Stomach (tissue), 8 donors: ENCODE measurements at regions not wholly inside any gene's neighbourhood (a gene's known extent, or its start where the extent isn't known, plus 50 kb on each side); places are given as distances from the start of the nearest gene placed in this dataset.

Experiments
- DNase-seq, 2 donors: peaks; one replicate each; pipeline versions ENCODE4 v3.0.0 to v3.0.0-alpha.2; 2013 to 2019
- H3K27ac ChIP-seq, 5 donors: fragments of 200-600 bp in 4 of 5; sonication (generic) in 4 of 5; one replicate each; pipeline ENCODE4 v1.5.1; 2013 to 2019; ENCODE audit warnings: mild to moderate bottlenecking in 1 of 5, moderate library complexity in 1 of 5
- H3K27me3 ChIP-seq, 3 donors: fragments of 200-600 bp; sonication (generic); one replicate each; pipeline ENCODE4 v1.5.1; 2017 to 2019; ENCODE audit warnings: mixed run types in 1 of 3
- H3K36me3 ChIP-seq, 4 donors: fragments of 200-600 bp; sonication (generic); 1 replicate in 3 of 4; 2 replicates in 1 of 4; pipeline ENCODE4 v1.5.1; 2016 to 2019
- H3K4me1 ChIP-seq, 4 donors: fragments of 200-600 bp; sonication (generic); one replicate each; pipeline ENCODE4 v1.5.1; 2016 to 2019
- H3K4me3 ChIP-seq, 4 donors: fragments of 200-600 bp; sonication (generic) in 3 of 4; one replicate each; pipeline ENCODE4 v1.5.1; 2016 to 2019; ENCODE audit warnings: mild to moderate bottlenecking in 1 of 4
- H3K9me3 ChIP-seq, 4 donors: fragments of 200-600 bp; sonication (generic); one replicate each; pipeline ENCODE4 v1.5.1; 2016 to 2019
- EP300 ChIP-seq: sonication (generic); formaldehyde crosslinking; IDR thresholded peaks from one replicate; pipeline ENCODE4 v1.6.1; 2017; ENCODE audit warnings: antibody characterized with exemption
- POLR2A ChIP-seq, 4 donors: fragments of 450-650 bp; IDR thresholded peaks; one replicate each; pipeline ENCODE4 v1.6.1; 2016; ENCODE audit warnings: antibody characterized with exemption in 4 of 4, control low read depth in 2 of 4, mild to moderate bottlenecking in 1 of 4, moderate library complexity in 1 of 4
- POLR2AphosphoS5 ChIP-seq, 3 donors: sonication (generic); formaldehyde crosslinking; IDR thresholded peaks; one replicate each; pipeline ENCODE4 v1.6.1; 2016; ENCODE audit warnings: antibody characterized with exemption in 3 of 3
- WGBS, 5 donors: extraction: QIAGEN DNeasy Blood & Tissue Kit in 3 of 5; methylation state at CpG; one replicate each; pipeline versions ENCODE4 v1.1.5 to v1.1.7; 2013 to 2018; 5-methylcytosine and 5-hydroxymethylcytosine counted together
- intact Hi-C: fragments of 100-400 bp; cut with DNase I; formaldehyde crosslinking; loops from one replicate; pipeline ENCODE4 v1.15.1; 2023; ENCODE audit warnings: low total_unique reads
- TF ChIP-seq, protein P1 (sequence below), 7 experiments: fragments of 450-650 bp in 4 of 7; fragments of 200-600 bp in 3 of 7; sonication (generic) in 3 of 7; IDR thresholded peaks; one replicate each; pipeline ENCODE4 v1.5.1; 2016 to 2019; ENCODE audit warnings: antibody characterized with exemption in 7 of 7, control low read depth in 2 of 7, mild to moderate bottlenecking in 1 of 7
- donor health status: healthy with polysubstance abuse.
- donor health status: Bipolar disorder and iron deficiency.
- donor health status: healthy.

DNA sequence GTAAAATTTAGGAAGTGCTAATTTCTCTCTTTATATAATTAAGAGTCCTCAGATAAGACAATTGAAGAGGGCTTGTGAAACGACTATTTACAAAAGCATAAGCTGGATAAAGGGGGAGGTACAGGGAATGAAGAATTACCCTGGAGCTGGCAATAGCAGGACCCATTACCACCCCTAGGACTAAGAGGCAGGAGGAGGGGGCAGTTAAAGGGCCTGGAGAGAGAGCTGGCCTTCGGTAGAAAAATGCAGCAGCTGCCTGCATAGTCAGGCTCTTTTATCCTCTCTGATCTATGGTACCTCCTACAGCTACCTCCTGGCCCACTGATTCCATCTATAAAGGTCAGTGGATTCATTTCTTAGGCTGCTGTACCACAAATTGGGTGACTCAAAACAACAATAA, 57.7 kb upstream of the TRPC3 start:
- intact Hi-C loops: no loop called here
- TF ChIP-seq POLR2A (IDR thresholded peaks at IDR 0.05): no peak
- TF ChIP-seq EP300: no peak
- no peak for TF ChIP-seq POLR2AphosphoS5 (IDR thresholded peaks at IDR 0.05)
- TF ChIP-seq, protein P1, sequence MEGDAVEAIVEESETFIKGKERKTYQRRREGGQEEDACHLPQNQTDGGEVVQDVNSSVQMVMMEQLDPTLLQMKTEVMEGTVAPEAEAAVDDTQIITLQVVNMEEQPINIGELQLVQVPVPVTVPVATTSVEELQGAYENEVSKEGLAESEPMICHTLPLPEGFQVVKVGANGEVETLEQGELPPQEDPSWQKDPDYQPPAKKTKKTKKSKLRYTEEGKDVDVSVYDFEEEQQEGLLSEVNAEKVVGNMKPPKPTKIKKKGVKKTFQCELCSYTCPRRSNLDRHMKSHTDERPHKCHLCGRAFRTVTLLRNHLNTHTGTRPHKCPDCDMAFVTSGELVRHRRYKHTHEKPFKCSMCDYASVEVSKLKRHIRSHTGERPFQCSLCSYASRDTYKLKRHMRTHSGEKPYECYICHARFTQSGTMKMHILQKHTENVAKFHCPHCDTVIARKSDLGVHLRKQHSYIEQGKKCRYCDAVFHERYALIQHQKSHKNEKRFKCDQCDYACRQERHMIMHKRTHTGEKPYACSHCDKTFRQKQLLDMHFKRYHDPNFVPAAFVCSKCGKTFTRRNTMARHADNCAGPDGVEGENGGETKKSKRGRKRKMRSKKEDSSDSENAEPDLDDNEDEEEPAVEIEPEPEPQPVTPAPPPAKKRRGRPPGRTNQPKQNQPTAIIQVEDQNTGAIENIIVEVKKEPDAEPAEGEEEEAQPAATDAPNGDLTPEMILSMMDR (IDR thresholded peaks at IDR 0.05): no peak
- Histone ChIP-seq H3K27me3 (no peaks in the 10 kb centered on the region), H3K4me3 (no peak overlapping the region), H3K36me3 (no peaks in the 10 kb centered on the region), H3K4me1 (peaks cover 0 to 11% (median 0%) of the 10 kb centered on the region in 4 donors), H3K9me3 (no peaks in the 10 kb centered on the region), H3K27ac (no peak overlapping the region)
- 28 to 39% (median 34%) methylated on average over 2 of the region's 2 CpGs for WGBS, 5 donors
- no peak for DNase-seq

DNA sequence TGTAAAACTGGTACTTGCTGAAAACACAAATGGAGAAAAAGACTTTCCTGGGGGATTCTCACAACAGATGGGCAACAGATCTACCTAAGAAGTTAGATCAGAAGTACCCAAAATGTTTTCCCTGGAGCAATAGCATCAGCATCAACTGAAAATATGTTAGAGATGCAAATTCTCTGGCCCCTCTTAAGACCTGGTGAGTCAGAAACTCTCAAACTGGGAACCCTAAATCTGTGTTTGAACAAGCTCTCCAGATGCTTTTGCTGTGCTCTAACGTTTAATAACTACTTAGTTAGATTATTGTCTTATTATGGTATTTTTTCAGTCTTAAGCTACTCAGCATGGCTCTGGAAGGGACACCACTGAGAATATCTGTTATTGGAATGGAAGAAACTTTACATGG, 55.2 kb upstream of the TRPC3 start:
- WGBS, 5 donors: 31 to 43% (median 37%) methylated on average over 1 of the region's 1 CpG
- TF ChIP-seq, protein P1 (IDR thresholded peaks at IDR 0.05): no peak
- TF ChIP-seq EP300: no peak
- no peak for TF ChIP-seq POLR2A (IDR thresholded peaks at IDR 0.05)
- TF ChIP-seq POLR2AphosphoS5 (IDR thresholded peaks at IDR 0.05): no peak
- H3K4me3 ChIP-seq: no peak overlapping the region
- H3K27me3 ChIP-seq: peaks cover 0 to under 1% (median 0%) of the 10 kb centered on the region in 3 donors
- H3K27ac ChIP-seq: no peak overlapping the region
- no peaks in the 10 kb centered on the region for H3K9me3 ChIP-seq
- no peaks in the 10 kb centered on the region for H3K36me3 ChIP-seq
- H3K4me1 ChIP-seq: peaks cover 0 to 11% (median 0%) of the 10 kb centered on the region in 4 donors
- intact Hi-C loops: no loop called here
- DNase-seq: no peak

DNA sequence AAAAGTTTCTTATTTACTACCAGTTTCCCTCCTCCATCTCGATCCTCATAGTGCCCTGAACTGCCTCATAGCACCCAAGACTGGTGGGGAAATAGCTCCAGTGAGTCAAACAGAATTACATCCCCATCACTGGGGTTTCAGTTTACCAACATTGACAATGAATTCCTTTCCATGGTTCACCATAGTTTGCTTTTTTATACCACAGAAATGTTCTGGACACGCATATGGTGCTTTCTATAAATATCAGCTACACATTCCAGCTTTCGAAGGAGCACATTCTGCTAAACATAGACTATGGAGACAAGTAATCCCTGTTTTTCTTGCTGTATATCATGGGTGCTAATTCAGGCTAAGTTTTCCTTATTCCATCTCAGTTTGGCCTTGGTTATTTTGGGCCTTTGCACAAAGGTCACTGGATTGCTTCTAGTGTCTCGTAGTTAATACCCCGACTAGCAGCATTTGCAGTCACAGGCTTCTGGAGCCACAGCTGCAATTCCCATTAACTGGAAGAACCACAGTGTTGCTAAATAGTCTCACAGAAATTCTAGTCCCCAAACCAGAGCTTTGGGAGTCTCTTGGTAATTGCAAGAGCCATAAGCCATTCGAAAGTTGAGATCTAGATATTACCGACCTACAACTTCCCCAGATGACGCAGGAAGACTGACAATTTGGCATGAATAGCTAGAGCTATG, 53.4 kb upstream of the TRPC3 start:
- H3K36me3 ChIP-seq: no peaks in the 10 kb centered on the region
- H3K27ac ChIP-seq: no peak overlapping the region
- H3K4me3 ChIP-seq: no peak overlapping the region
- TF ChIP-seq EP300: no peak
- TF ChIP-seq, protein P1 (IDR thresholded peaks at IDR 0.05): no peak
- TF ChIP-seq POLR2AphosphoS5 (IDR thresholded peaks at IDR 0.05): no peak
- TF ChIP-seq POLR2A (IDR thresholded peaks at IDR 0.05): no peak
- DNase-seq: no peak
- H3K27me3 ChIP-seq: peaks cover 0 to 7% (median 0%) of the 10 kb centered on the region in 3 donors
- intact Hi-C loops: no loop called here
- H3K4me1 ChIP-seq: peaks cover 0 to 11% (median 0%) of the 10 kb centered on the region in 4 donors
- 64 to 79% (median 73%) methylated on average over 8 of the region's 8 CpGs for WGBS, 5 donors
- H3K9me3 ChIP-seq: no peaks in the 10 kb centered on the region

DNA sequence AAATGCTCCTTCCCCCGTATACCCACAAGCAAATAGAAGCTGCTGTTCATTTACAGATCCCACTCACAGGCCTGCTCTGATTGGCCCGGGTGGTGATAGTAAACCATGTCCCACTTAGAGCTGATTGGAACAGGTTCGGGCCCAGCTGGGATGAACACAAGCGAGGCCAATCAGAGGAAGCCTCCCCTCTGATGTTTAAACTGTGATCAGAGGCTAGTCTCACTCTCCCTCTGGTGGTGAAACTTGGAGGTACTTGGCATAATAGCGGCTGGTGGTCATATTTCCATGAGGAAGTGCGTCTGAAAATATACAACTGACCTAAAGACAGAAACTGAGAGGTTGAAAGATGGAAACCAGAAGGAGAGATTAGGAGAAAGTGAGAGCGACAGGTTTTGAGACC, 51.5 kb upstream of the TRPC3 start:
- H3K27me3 ChIP-seq: peaks cover 0 to 7% (median 0%) of the 10 kb centered on the region in 3 donors
- H3K4me1 ChIP-seq: peaks cover 0 to 11% (median 0%) of the 10 kb centered on the region in 4 donors
- TF ChIP-seq POLR2A (IDR thresholded peaks at IDR 0.05) (no peak), POLR2AphosphoS5 (IDR thresholded peaks at IDR 0.05) (no peak), EP300 (no peak)
- TF ChIP-seq, protein P1 (IDR thresholded peaks at IDR 0.05): no peak
- WGBS, 5 donors: 81 to 90% (median 84%) methylated on average over 7 of the region's 7 CpGs
- H3K27ac ChIP-seq: no peak overlapping the region
- no peaks in the 10 kb centered on the region for H3K36me3 ChIP-seq
- no peak overlapping the region for H3K4me3 ChIP-seq
- intact Hi-C loops: no loop called here
- H3K9me3 ChIP-seq: no peaks in the 10 kb centered on the region
- peak in 1 of 2 donors; percentile 35 for DNase-seq
